K562 (cell line): ENCODE measurements at regions not wholly inside any gene's neighbourhood (a gene's known extent, or its start where the extent isn't known, plus 50 kb on each side); places are given as distances from the start of the nearest gene placed in this dataset.

Source experiments
- ATAC-seq: fragments of 200-7000 bp; cut with Tn5 transposase; 3 replicates; pipeline ENCODE4 v1.9.1; 2020; ENCODE audit warnings: moderate library complexity
- BruUV-seq: library from RNA; stranded (reverse); fragments of 400-500 nt; replicated peaks from 2 replicates; lab custom pipeline; 2021; lab: Mats Ljungman, UMichigan
- CTCF ChIA-PET: fragments of 300-600 bp; formaldehyde crosslinking; extraction: SDS; loops from one replicate; lab custom pipeline; 2021; ENCODE audit warnings: low intra/inter-chr PET ratio; lab: Yijun Ruan, JAX
- POLR2A ChIA-PET: fragments of 300-600, 350-650 bp; sonication (Branson Sonifier 250); formaldehyde crosslinking; extraction: SDS; loops from one replicate; lab custom pipeline; 2021; ENCODE audit warnings: antibody characterized with exemption, inconsistent platforms; lab: Yijun Ruan, JAX
- DNase-seq, 4 experiments: peaks; one replicate each; pipeline versions ENCODE4 v3.0.0 to v3.0.0-alpha.2; 2011 to 2018; ENCODE audit warnings: low spot score in 3 of 4, mixed read lengths in 3 of 4; ENCODE audit errors: extremely low read depth in 1 of 4
- FAIRE-seq: peaks from 2 replicates; lab custom pipeline; 2011; peaks lifted over from hg19 to GRCh38; lab: Jason Lieb, UNC
- H2AFZ ChIP-seq: 2 replicates; pipeline ENCODE4 v1.6.0; 2011; ENCODE audit warnings: low read depth, low read length, control low read depth, inconsistent platforms
- H3K27ac ChIP-seq: fragments of 200-600 bp; 3 replicates; pipeline ENCODE4 v1.8.0; 2011; ENCODE audit warnings: low read depth, mild to moderate bottlenecking, control low read depth, inconsistent platforms, low read length, moderate library complexity, mixed read lengths; ENCODE audit errors: extremely low read depth
- H3K27me3 ChIP-seq, 2 experiments: fragments of 300-600 bp in 1 of 2; 2 replicates in 1 of 2; 3 replicates in 1 of 2; pipeline versions ENCODE4 v1.6.0 to v1.8.0; 2011; ENCODE audit warnings: inconsistent platforms in 2 of 2, low read length in 2 of 2, mild to moderate bottlenecking in 1 of 2, mixed read lengths in 1 of 2, moderate library complexity in 1 of 2; ENCODE audit not compliant: control insufficient read depth in 2 of 2, insufficient read depth in 2 of 2
- H3K36me3 ChIP-seq: fragments of 300-600 bp; 3 replicates; pipeline ENCODE4 v1.8.0; 2011; ENCODE audit warnings: mild to moderate bottlenecking, low read length, inconsistent platforms; ENCODE audit not compliant: control insufficient read depth, insufficient read depth
- H3K4me1 ChIP-seq, 2 experiments: fragments of 200-600 bp in 1 of 2; replicated peaks in 1 of 2; 2 replicates in 1 of 2; 3 replicates in 1 of 2; pipeline versions ENCODE4 v1.5.1 to v1.8.0; 2011; ENCODE audit warnings: inconsistent platforms in 2 of 2, low read length in 2 of 2, mild to moderate bottlenecking in 1 of 2, mixed read lengths in 1 of 2, moderate library complexity in 1 of 2; ENCODE audit not compliant: control insufficient read depth in 2 of 2, insufficient read depth in 2 of 2
- H3K4me2 ChIP-seq: 2 replicates; pipeline ENCODE4 v1.6.1; 2011; ENCODE audit warnings: low read length, control low read depth, inconsistent platforms, mixed read lengths; ENCODE audit not compliant: insufficient read depth
- H3K4me3 ChIP-seq: fragments of 200-600 bp; sonication (generic), shearing (Covaris generic); 2 replicates; pipeline ENCODE4 v1.5.1; 2016; ENCODE audit warnings: control low read depth, inconsistent platforms
- H3K79me2 ChIP-seq: fragments of 200-600 bp; 3 replicates; pipeline ENCODE4 v1.8.0; 2011; ENCODE audit warnings: low read length, inconsistent platforms; ENCODE audit not compliant: control insufficient read depth, insufficient read depth
- H3K9ac ChIP-seq, 2 experiments: 2 replicates each; pipeline versions ENCODE4 v1.6.0 to v1.6.1; 2011; ENCODE audit warnings: low read depth in 2 of 2, low read length in 2 of 2, control low read depth in 1 of 2, inconsistent platforms in 1 of 2, mild to moderate bottlenecking in 1 of 2, mixed read lengths in 1 of 2; ENCODE audit not compliant: insufficient read depth in 1 of 2
- H3K9me1 ChIP-seq: one replicate; pipeline ENCODE4 v1.6.0; 2011; ENCODE audit warnings: inconsistent platforms, mild to moderate bottlenecking, low read length, moderate library complexity; ENCODE audit not compliant: control insufficient read depth, insufficient read depth
- H3K9me3 ChIP-seq: replicated peaks from 2 replicates; pipeline ENCODE4 v1.5.1; 2011; ENCODE audit warnings: low read depth, low read length, inconsistent platforms; ENCODE audit not compliant: control insufficient read depth, insufficient read depth
- H4K20me1 ChIP-seq: replicated peaks from 2 replicates; pipeline ENCODE4 v1.6.1; 2011; ENCODE audit warnings: low read length, inconsistent platforms, mixed read lengths; ENCODE audit not compliant: control insufficient read depth, insufficient read depth
- ESRRB ChIP-seq: fragments of 250-450 bp; sonication (Bioruptor Pico); IDR thresholded peaks from 2 replicates; pipeline ENCODE4 v1.5.0; 2020; ENCODE audit warnings: mild to moderate bottlenecking, moderate library complexity, borderline replicate concordance
- PYGO2 ChIP-seq: fragments of 450-650 bp; IDR thresholded peaks from 2 replicates; pipeline ENCODE4 v1.6.1; 2016; ENCODE audit warnings: mild to moderate bottlenecking, missing genetic modification characterization, moderate library complexity, missing compliant biosample characterization
- RBFOX2 ChIP-seq: fragments of 200-400 bp; formaldehyde crosslinking; IDR thresholded peaks from 2 replicates; pipeline ENCODE4 v1.6.1; 2017; ENCODE audit warnings: low read depth, mild to moderate bottlenecking, low read length, moderate library complexity
- RBM15 ChIP-seq: fragments of 200-400 bp; formaldehyde crosslinking; IDR thresholded peaks from 2 replicates; pipeline ENCODE4 v1.6.1; 2018; ENCODE audit warnings: mild to moderate bottlenecking, low read length, moderate library complexity; ENCODE audit not compliant: insufficient read depth
- RNF219 ChIP-seq: fragments of 250-450 bp; sonication (Bioruptor Pico); IDR thresholded peaks from 2 replicates; pipeline ENCODE4 v1.5.0; 2022; ENCODE audit warnings: mild to moderate bottlenecking
- ZEB2 ChIP-seq: fragments of 450-650 bp; IDR thresholded peaks from 2 replicates; pipeline ENCODE4 v1.6.1; 2016
- WGBS: fragments of 100-300 bp; shearing (Covaris generic); methylation state at CpG from one replicate; pipeline ENCODE4 v1.1.6; 2016; ENCODE audit warnings: low coverage, mixed read lengths; ENCODE audit not compliant: insufficient coverage; ENCODE audit errors: missing lambda C conversion rate; 5-methylcytosine and 5-hydroxymethylcytosine counted together
- in situ Hi-C: fragments of 300-500 bp; cut with MboI; formaldehyde crosslinking; loops from 4 replicates; pipeline ENCODE4 v1.15.0; 2018; ENCODE audit warnings: inconsistent platforms, mixed read lengths
- intact Hi-C: fragments of 100-400 bp; cut with micrococcal nuclease; formaldehyde crosslinking; loops from 2 replicates; pipeline ENCODE4 v1.14.2; 2022

GRCh38 chr10:114714281-114714741 is 56.2 kb upstream of the ABLIM1 start:
- POLR2A ChIA-PET: no interaction called here
- H3K9me1 ChIP-seq: no peaks in the 10 kb centered on the region
- H3K4me2 ChIP-seq: no peak overlapping the region
- H3K36me3 ChIP-seq: no peaks in the 10 kb centered on the region
- no TSS peak for BruUV-seq
- H2AFZ ChIP-seq: no peak overlapping the region
- FAIRE-seq: no peak
- TF ChIP-seq RNF219 (no peak), RBFOX2 (no peak), PYGO2 (tag) (no peak), ZEB2 (no peak), ESRRB (no peak), RBM15 (no peak)
- in situ Hi-C loops (no loop called here), intact Hi-C loops (no loop called here)
- H3K27me3 ChIP-seq: no peaks in the 10 kb centered on the region; a peak in 1 of 5 replicates
- no peak overlapping the region for H3K27ac ChIP-seq
- H3K79me2 ChIP-seq: no peaks in the 10 kb centered on the region
- H3K4me3 ChIP-seq: no peak overlapping the region
- DNase-seq: no peak
- H3K9me3 ChIP-seq: no peaks in the 10 kb centered on the region
- WGBS: 0% methylated on average over 5 of the region's 5 CpGs
- no peak for ATAC-seq
- no peaks in the 10 kb centered on the region; the same call in 1 of the 2 replicates for H4K20me1 ChIP-seq
- CTCF ChIA-PET: no interaction called here
- no peak overlapping the region for H3K9ac ChIP-seq
- H3K4me1 ChIP-seq: no peaks in the 10 kb centered on the region
